ENCODE measurements at regions not wholly inside any gene's neighbourhood (a gene's known extent, or its start where the extent isn't known, plus 50 kb on each side); places are given as distances from the start of the nearest gene placed in this dataset.
"Not testable (repeated sequence)": the region's sequence is repeated elsewhere in the genome, so short reads cannot be mapped to it uniquely, and the experiment has no call there.

- DNase-seq (ENCODE audit: extremely low read depth, low read depth), result no peak
- TF ChIP-seq CTCF (IDR thresholded peaks at IDR 0.05; ENCODE audit: low read depth, low read length), result no peak
Measured at GRCh38 chr2:58347810-58348209, 106.7 kb upstream of the FANCL start.

GRCh38 chr2:58341047-58341446 lies 99.9 kb upstream of the FANCL start:
- no peak for DNase-seq (ENCODE audit: extremely low read depth, low read depth)

GRCh38 chr2:58339548-58340243 lies 98.6 kb upstream of the FANCL start:
- no peak for DNase-seq (ENCODE audit: extremely low read depth, low read depth)
- no peak for TF ChIP-seq CTCF (IDR thresholded peaks at IDR 0.05; ENCODE audit: low read depth, low read length)

More at GRCh38 chr2:58341047-58341446, 99.9 kb upstream of the FANCL start:
- TF ChIP-seq CTCF (IDR thresholded peaks at IDR 0.05; ENCODE audit: low read depth, low read length), result no peak

- TF ChIP-seq CTCF (IDR thresholded peaks at IDR 0.05; ENCODE audit: low read depth, low read length), result no peak
- no peak for DNase-seq (ENCODE audit: extremely low read depth, low read depth)
Measured at GRCh38 chr2:58336416-58336815, 95.3 kb upstream of the FANCL start.

GRCh38 chr2:58334414-58334813 lies 93.3 kb upstream of the FANCL start:
- no peak for DNase-seq (ENCODE audit: extremely low read depth, low read depth)
- TF ChIP-seq CTCF (IDR thresholded peaks at IDR 0.05; ENCODE audit: low read depth, low read length), result no peak

GRCh38 chr2:58325296-58325895 lies 84.3 kb upstream of the FANCL start:
- not testable (repeated sequence) for DNase-seq (ENCODE audit: extremely low read depth, low read depth)

- no peak for TF ChIP-seq CTCF (IDR thresholded peaks at IDR 0.05; ENCODE audit: low read depth, low read length)
- no peak for DNase-seq (ENCODE audit: extremely low read depth, low read depth)
Measured at GRCh38 chr2:58319481-58319880, 78.4 kb upstream of the FANCL start.

GRCh38 chr2:58318949-58319348 lies 77.8 kb upstream of the FANCL start:
- DNase-seq (ENCODE audit: extremely low read depth, low read depth), result not testable (repeated sequence)
